NB4 (cell line): ENCODE measurements at regions not wholly inside any gene's neighbourhood (a gene's known extent, or its start where the extent isn't known, plus 50 kb on each side); places are given as distances from the start of the nearest gene placed in this dataset.

Experiments used
- DNase-seq: peaks from one replicate; pipeline ENCODE4 v3.0.0; 2010; ENCODE audit warnings: low read depth
- H3K4me3 ChIP-seq: one replicate; pipeline ENCODE4 v1.5.1; 2011; ENCODE audit warnings: mild to moderate bottlenecking, low read depth, low read length, moderate library complexity
- CTCF ChIP-seq: IDR thresholded peaks from one replicate; pipeline ENCODE4 v1.5.1; 2012; ENCODE audit warnings: low read depth, low read length
- MAX ChIP-seq: IDR thresholded peaks from 2 replicates; pipeline ENCODE4 v1.6.1; 2011; ENCODE audit warnings: low read depth, low read length
- MYC ChIP-seq: IDR thresholded peaks from 2 replicates; pipeline ENCODE4 v1.6.1; 2011; ENCODE audit warnings: low read depth, low read length
- POLR2A ChIP-seq: IDR thresholded peaks from 2 replicates; pipeline ENCODE4 v1.6.1; 2011; ENCODE audit warnings: mild to moderate bottlenecking; ENCODE audit not compliant: insufficient read length; ENCODE audit errors: extremely low read depth

GRCh38 chr16:79543219-79543618 is 57.3 kb downstream of the MAF start:
- H3K4me3 ChIP-seq: no peak overlapping the region
- no peak for TF ChIP-seq CTCF
- no peak for TF ChIP-seq MYC
- no peak for TF ChIP-seq POLR2A
- no peak for TF ChIP-seq MAX
- no peak for DNase-seq

GRCh38 chr16:79542237-79542774 is 58.2 kb downstream of the MAF start:
- no peak for DNase-seq
- TF ChIP-seq MAX (no peak), CTCF (no peak), MYC (no peak), POLR2A (no peak)
- H3K4me3 ChIP-seq: no peak overlapping the region

GRCh38 chr16:79540825-79541595 is 59.5 kb downstream of the MAF start:
- no peak for TF ChIP-seq POLR2A
- no peak for TF ChIP-seq MYC
- no peak for TF ChIP-seq CTCF
- TF ChIP-seq MAX: no peak
- H3K4me3 ChIP-seq: no peak overlapping the region
- DNase-seq: no peak

GRCh38 chr16:79537584-79537983 is 63.0 kb downstream of the MAF start:
- DNase-seq: no peak
- TF ChIP-seq MYC (no peak), CTCF (no peak), MAX (no peak), POLR2A (no peak)

GRCh38 chr16:79536958-79537357 is 63.6 kb downstream of the MAF start:
- TF ChIP-seq MAX: no peak
- no peak for TF ChIP-seq CTCF
- TF ChIP-seq MYC: no peak
- TF ChIP-seq POLR2A: no peak
- H3K4me3 ChIP-seq: no peak overlapping the region
- DNase-seq: no peak

More at GRCh38 chr16:79537584-79537983, 63.0 kb downstream of the MAF start:
- H3K4me3 ChIP-seq: no peak overlapping the region
